H54 (cell line): ENCODE measurements at regions not wholly inside any gene's neighbourhood (a gene's known extent, or its start where the extent isn't known, plus 50 kb on each side); places are given as distances from the start of the nearest gene placed in this dataset.

Experiments
- DNase-seq: peaks from one replicate; pipeline ENCODE4 v3.0.0; 2011; ENCODE audit warnings: low spot score, mixed read lengths; ENCODE audit not compliant: insufficient read length
- FAIRE-seq: peaks from 3 replicates; lab custom pipeline; 2011; peaks lifted over from hg19 to GRCh38; lab: Jason Lieb, UNC
- POLR2A ChIP-seq: IDR thresholded peaks from 2 replicates; pipeline ENCODE4 v1.6.1; 2011; ENCODE audit warnings: low read depth, mild to moderate bottlenecking, low read length

GRCh38 chr1:235045034-235045690, 83.5 kb downstream of the TOMM20 start:
- no peak for DNase-seq
- no peak for TF ChIP-seq POLR2A
- FAIRE-seq: no peak

GRCh38 chr1:235043234-235043633, 85.4 kb downstream of the TOMM20 start:
- FAIRE-seq: no peak
- no peak for TF ChIP-seq POLR2A
- DNase-seq: no peak

- DNase-seq: no peak
- no peak for TF ChIP-seq POLR2A
- FAIRE-seq: no peak
These were observed 89.9 kb downstream of the TOMM20 start for GRCh38 chr1:235038701-235039100.

GRCh38 chr1:235035928-235036327, 92.7 kb downstream of the TOMM20 start:
- TF ChIP-seq POLR2A: no peak
- DNase-seq: no peak
- no peak for FAIRE-seq

GRCh38 chr1:235030919-235031596, 97.6 kb downstream of the TOMM20 start:
- DNase-seq (no peak), FAIRE-seq (no peak)
- no peak for TF ChIP-seq POLR2A

- FAIRE-seq: no peak
- no peak for DNase-seq
- no peak for TF ChIP-seq POLR2A
These were observed 100.8 kb downstream of the TOMM20 start for GRCh38 chr1:235027862-235028250.

- no peak for FAIRE-seq
These were observed 101.4 kb downstream of the TOMM20 start for GRCh38 chr1:235027076-235027861.

GRCh38 chr1:235025422-235025984, 103.1 kb downstream of the TOMM20 start:
- TF ChIP-seq POLR2A: no peak
- no peak for DNase-seq
- FAIRE-seq: no peak

More at GRCh38 chr1:235027076-235027861, 101.4 kb downstream of the TOMM20 start:
- TF ChIP-seq POLR2A: no peak
- DNase-seq: no peak

GRCh38 chr1:235024711-235025421, 103.8 kb downstream of the TOMM20 start:
- no peak for DNase-seq
- no peak for TF ChIP-seq POLR2A
- FAIRE-seq: no peak

GRCh38 chr1:235023711-235024439, 104.8 kb downstream of the TOMM20 start:
- TF ChIP-seq POLR2A: no peak
- FAIRE-seq (no peak), DNase-seq (no peak)

- DNase-seq (no peak), FAIRE-seq (no peak)
- no peak for TF ChIP-seq POLR2A
These were observed 105.5 kb downstream of the TOMM20 start for GRCh38 chr1:235022981-235023710.

GRCh38 chr1:235022341-235022980, 106.2 kb downstream of the TOMM20 start:
- no peak for TF ChIP-seq POLR2A
- FAIRE-seq (no peak), DNase-seq (no peak)

GRCh38 chr1:235021815-235022214, 106.8 kb downstream of the TOMM20 start:
- no peak for TF ChIP-seq POLR2A
- FAIRE-seq (no peak), DNase-seq (no peak)
